HEK293T (cell line): ENCODE measurements at regions not wholly inside any gene's neighbourhood (a gene's known extent, or its start where the extent isn't known, plus 50 kb on each side); places are given as distances from the start of the nearest gene placed in this dataset.

Experiments
- CTCF ChIA-PET: fragments of 350-600 bp; formaldehyde crosslinking; extraction: SDS; loops from one replicate; lab custom pipeline; 2021; ENCODE audit warnings: antibody characterized with exemption, inconsistent platforms; lab: Yijun Ruan, JAX
- POLR2A ChIA-PET: fragments of 350-600 bp; formaldehyde crosslinking; extraction: SDS; loops from one replicate; lab custom pipeline; 2020; ENCODE audit warnings: antibody characterized with exemption, inconsistent platforms; lab: Yijun Ruan, JAX
- DNase-seq: peaks from one replicate; pipeline ENCODE4 v3.0.0; 2012; ENCODE audit warnings: mixed read lengths; ENCODE audit errors: extremely low spot score
- ARNT ChIP-seq: fragments of 450-650 bp; IDR thresholded peaks from 2 replicates; pipeline ENCODE4 v1.6.1; 2017; ENCODE audit warnings: mild to moderate bottlenecking
- BHLHE40 ChIP-seq: fragments of 450-650 bp; IDR thresholded peaks from 2 replicates; pipeline ENCODE4 v1.6.1; 2016; ENCODE audit warnings: mild to moderate bottlenecking, moderate library complexity, borderline replicate concordance
- CTBP1 ChIP-seq: fragments of 450-650 bp; IDR thresholded peaks from 2 replicates; pipeline ENCODE4 v1.6.1; 2016; ENCODE audit warnings: borderline replicate concordance
- ELF4 ChIP-seq: fragments of 450-650 bp; IDR thresholded peaks from 2 replicates; pipeline ENCODE4 v1.6.1; 2017; ENCODE audit warnings: antibody characterized with exemption
- FOXA1 ChIP-seq: fragments of 450-650 bp; IDR thresholded peaks from 2 replicates; pipeline ENCODE4 v1.6.1; 2016; ENCODE audit warnings: mild to moderate bottlenecking
- FOXK2 ChIP-seq: fragments of 450-650 bp; IDR thresholded peaks from 2 replicates; pipeline ENCODE4 v1.6.1; 2016; ENCODE audit warnings: mild to moderate bottlenecking
- FOXM1 ChIP-seq: fragments of 450-650 bp; IDR thresholded peaks from 2 replicates; pipeline ENCODE4 v1.6.1; 2017; ENCODE audit warnings: mild to moderate bottlenecking, borderline replicate concordance
- HDGF ChIP-seq: fragments of 450-650 bp; IDR thresholded peaks from 2 replicates; pipeline ENCODE4 v1.6.1; 2017; ENCODE audit warnings: antibody characterized with exemption, borderline replicate concordance
- L3MBTL2 ChIP-seq: fragments of 450-650 bp; conservative IDR thresholded peaks from 2 replicates; pipeline ENCODE4 v1.6.1; 2016; ENCODE audit warnings: mild to moderate bottlenecking
- LEF1 ChIP-seq: fragments of 450-650 bp; IDR thresholded peaks from 2 replicates; pipeline ENCODE4 v1.6.1; 2017; ENCODE audit warnings: mild to moderate bottlenecking, borderline replicate concordance
- NFRKB ChIP-seq: fragments of 450-650 bp; IDR thresholded peaks from 2 replicates; pipeline ENCODE4 v1.6.1; 2016; ENCODE audit warnings: mild to moderate bottlenecking, moderate library complexity
- PKNOX1 ChIP-seq: fragments of 450-650 bp; IDR thresholded peaks from 2 replicates; pipeline ENCODE4 v1.6.1; 2016
- SP1 ChIP-seq: fragments of 450-650 bp; IDR thresholded peaks from 2 replicates; pipeline ENCODE4 v1.6.1; 2017
- SUZ12 ChIP-seq: fragments of 450-650 bp; IDR thresholded peaks from 2 replicates; pipeline ENCODE4 v1.6.1; 2016; ENCODE audit warnings: mild to moderate bottlenecking
- ZNF384 ChIP-seq: fragments of 450-650 bp; IDR thresholded peaks from 2 replicates; pipeline ENCODE4 v1.6.1; 2016

DNA sequence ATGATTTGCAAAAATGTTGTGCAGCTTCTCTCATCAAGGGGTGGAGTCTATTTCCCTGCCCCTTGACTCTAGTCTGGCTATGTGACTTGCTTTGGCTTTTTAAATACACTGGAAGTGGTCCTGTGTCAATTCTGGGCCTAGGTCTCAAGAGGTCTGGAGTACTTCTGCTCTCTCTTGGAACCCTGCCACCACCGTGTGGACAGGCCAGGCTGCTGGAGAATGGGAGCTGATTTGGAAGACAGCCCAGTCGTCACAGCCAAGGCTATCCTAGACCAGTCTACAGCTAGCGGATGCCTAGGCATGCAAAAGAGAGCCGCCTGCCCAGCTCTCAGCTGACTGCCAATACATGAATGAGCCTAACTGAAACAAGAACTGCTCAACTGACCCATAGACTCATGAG, 56.7 kb upstream of the CLINT1 start:
- TF ChIP-seq NFRKB (no peak), SUZ12 (no peak), ARNT (no peak), SP1 (no peak), L3MBTL2 (no peak), FOXM1 (no peak), BHLHE40 (no peak), ZNF384 (no peak), FOXK2 (no peak), LEF1 (no peak), CTBP1 (no peak)
- ChIA-PET CTCF (interaction anchor here (0.8 kb wide), 1 partner anchor 16 kb away, joined by 3 read pairs; no protein-coding TSS in a partner anchor), POLR2A (no interaction called here)
- no peak for DNase-seq

DNA sequence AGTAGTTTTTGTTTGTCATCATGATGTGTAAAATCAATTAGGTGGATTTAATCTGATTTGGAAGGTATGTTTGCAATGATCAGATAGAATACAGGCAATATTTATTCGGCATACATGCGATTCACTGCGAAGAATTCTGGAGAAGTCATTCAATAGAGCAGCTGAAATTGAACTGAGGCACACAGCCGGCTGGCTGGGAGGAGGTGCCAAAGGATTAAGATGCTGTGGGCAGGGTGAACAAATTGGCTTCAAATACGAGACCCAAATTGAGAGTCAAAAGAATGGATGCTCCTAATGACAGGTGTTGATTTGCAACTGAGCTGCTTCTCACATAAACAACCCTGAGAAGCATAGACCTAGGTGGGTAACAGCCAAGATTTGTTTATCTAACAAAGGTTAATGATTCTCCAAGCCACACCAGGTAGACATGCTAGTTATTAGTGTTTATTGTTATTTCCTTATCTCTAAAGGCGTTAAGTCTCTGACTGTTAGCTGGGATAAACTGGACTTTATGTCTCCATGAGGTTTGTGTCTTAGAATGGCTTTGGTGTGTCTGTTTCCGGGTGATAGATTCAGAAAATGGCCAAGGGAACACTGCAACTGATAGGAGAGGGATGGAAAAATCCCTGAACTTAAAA, 55.3 kb upstream of the CLINT1 start:
- POLR2A ChIA-PET: no interaction called here
- TF ChIP-seq BHLHE40 (no peak), ZNF384 (no peak), FOXK2 (no peak)
- no peak for DNase-seq
- CTCF ChIA-PET: interaction anchor here (1.3 kb wide), 1 partner anchor 35 kb away, joined by 5 read pairs; no protein-coding TSS in a partner anchor

DNA sequence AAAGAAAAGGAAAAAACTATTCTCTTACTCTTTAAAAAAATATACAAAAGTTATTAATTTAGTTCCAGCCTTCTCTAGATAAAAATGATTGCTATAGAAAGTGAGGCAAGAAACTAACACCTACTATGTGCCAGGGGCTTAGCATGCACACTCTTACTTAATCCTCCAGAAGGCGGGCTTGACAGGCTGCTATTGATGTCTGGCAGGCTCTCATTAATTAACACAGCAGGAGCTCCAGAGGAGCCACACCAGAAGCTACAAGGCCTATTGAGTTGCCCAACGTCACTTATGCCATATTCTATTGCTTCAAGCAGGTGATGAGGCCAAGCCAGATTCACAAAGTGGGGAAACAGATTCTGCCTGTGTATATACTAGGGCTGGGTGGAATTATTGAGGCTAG, 54.6 kb upstream of the CLINT1 start:
- TF ChIP-seq CTBP1 (no peak), NFRKB (no peak), BHLHE40 (no peak), HDGF (no peak), LEF1 (no peak), ARNT (no peak), FOXM1 (no peak), PKNOX1 (no peak), L3MBTL2 (no peak)
- DNase-seq: no peak
- POLR2A ChIA-PET: no interaction called here
- CTCF ChIA-PET: interaction anchor here (1.3 kb wide), 1 partner anchor 36 kb away, joined by 5 read pairs; no protein-coding TSS in a partner anchor

DNA sequence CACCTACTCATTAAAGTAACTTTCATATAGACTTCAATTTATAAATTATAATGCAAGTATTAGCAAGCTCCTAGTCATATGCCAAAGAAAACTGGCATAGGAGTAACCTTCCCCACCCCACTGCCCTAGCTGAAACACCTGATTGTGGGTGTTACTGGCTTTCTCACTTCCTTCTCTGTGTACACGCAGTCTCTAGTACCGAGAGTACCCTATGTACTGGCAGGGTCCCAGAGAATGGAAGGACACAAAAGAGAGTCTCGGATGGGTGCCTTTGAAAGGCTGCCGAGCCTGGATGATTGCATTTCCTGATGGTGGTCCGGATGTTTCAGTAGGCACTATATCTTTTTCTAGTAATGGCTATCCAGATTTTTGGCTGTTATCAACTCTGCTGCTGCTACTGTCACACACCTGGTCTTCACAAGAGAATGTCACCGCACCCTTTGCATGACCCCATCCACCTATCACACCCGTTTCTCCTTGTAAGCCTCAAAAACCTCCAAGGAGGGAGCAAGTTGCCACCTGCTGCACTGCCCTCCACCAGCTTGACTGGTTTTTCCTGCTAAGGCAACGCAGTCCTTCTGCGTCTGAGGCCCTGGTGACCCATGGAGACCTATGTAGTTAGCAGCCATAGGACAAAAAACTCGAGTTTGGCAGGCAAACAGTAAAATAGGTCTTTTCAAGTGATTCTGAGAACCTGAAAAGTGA, 53.8 kb upstream of the CLINT1 start:
- POLR2A ChIA-PET: no interaction called here

GRCh38 chr5:157911568-157911967, 52.6 kb upstream of the CLINT1 start:
- no peak for DNase-seq
- ChIA-PET CTCF (no interaction called here), POLR2A (no interaction called here)
- TF ChIP-seq ZNF384 (no peak), HDGF (no peak), ELF4 (no peak), NFRKB (no peak), BHLHE40 (no peak), SP1 (no peak), PKNOX1 (no peak), FOXA1 (no peak)

More for the DNA sequence above, 53.8 kb upstream of the CLINT1 start:
- CTCF ChIA-PET: no interaction called here
- no peak for DNase-seq
- no peak for TF ChIP-seq PKNOX1
- no peak for TF ChIP-seq NFRKB
- TF ChIP-seq ZNF384: no peak
- TF ChIP-seq FOXA1: no peak
- no peak for TF ChIP-seq LEF1
- no peak for TF ChIP-seq SP1
- TF ChIP-seq HDGF: no peak
- TF ChIP-seq CTBP1: no peak
- TF ChIP-seq L3MBTL2: no peak
